Skeletal muscle tissue (tissue), 3 donors: ENCODE measurements at regions not wholly inside any gene's neighbourhood (a gene's known extent, or its start where the extent isn't known, plus 50 kb on each side); places are given as distances from the start of the nearest gene placed in this dataset.

Experiments used
- H3K27ac ChIP-seq: one replicate; pipeline ENCODE4 v1.7.0; 2013; ENCODE audit warnings: mild to moderate bottlenecking, low read depth, low read length, inconsistent platforms
- H3K27me3 ChIP-seq, 3 donors: one replicate each; pipeline ENCODE4 v1.7.0; 2013; ENCODE audit warnings: low read length in 3 of 3; ENCODE audit not compliant: control insufficient read depth in 3 of 3, insufficient read depth in 3 of 3
- H3K36me3 ChIP-seq, 3 donors: one replicate each; pipeline ENCODE4 v1.7.0; 2013; ENCODE audit warnings: low read length in 3 of 3; ENCODE audit not compliant: control insufficient read depth in 3 of 3, insufficient read depth in 3 of 3
- H3K4me1 ChIP-seq, 3 donors: one replicate each; pipeline ENCODE4 v1.7.0; 2013; ENCODE audit warnings: low read length in 3 of 3, mild to moderate bottlenecking in 3 of 3; ENCODE audit not compliant: control insufficient read depth in 3 of 3, insufficient read depth in 3 of 3
- H3K4me3 ChIP-seq, 3 donors: one replicate each; pipeline ENCODE4 v1.7.0; 2013; ENCODE audit warnings: low read length in 3 of 3
- H3K9ac ChIP-seq, 3 donors: one replicate each; pipeline ENCODE4 v1.7.0; 2013; ENCODE audit warnings: low read length in 3 of 3, mild to moderate bottlenecking in 3 of 3, moderate library complexity in 2 of 3, low read depth in 1 of 3
- H3K9me3 ChIP-seq, 3 donors: one replicate each; pipeline ENCODE4 v1.7.0; 2013; ENCODE audit warnings: low read length in 3 of 3; ENCODE audit not compliant: control insufficient read depth in 3 of 3
- donor health status: Osteomylitis.

- Histone ChIP-seq H3K27me3 (peaks cover 0 to 17% (median 11%) of the 10 kb centered on the region in 3 donors), H3K4me3 (no peak overlapping the region), H3K36me3 (no peaks in the 10 kb centered on the region), H3K27ac (no peak overlapping the region), H3K9ac (no peak overlapping the region), H3K4me1 (no peaks in the 10 kb centered on the region), H3K9me3 (no peaks in the 10 kb centered on the region)
These were observed 127.5 kb upstream of the TOPAZ1 start for GRCh38 chr3:44114142-44114541.

GRCh38 chr3:44117239-44117638 is 124.4 kb upstream of the TOPAZ1 start:
- no peak overlapping the region for H3K4me3 ChIP-seq
- no peaks in the 10 kb centered on the region for H3K9me3 ChIP-seq
- H3K27me3 ChIP-seq = peaks cover 0 to 15% (median 11%) of the 10 kb centered on the region in 3 donors
- H3K9ac ChIP-seq = no peak overlapping the region
- no peaks in the 10 kb centered on the region for H3K4me1 ChIP-seq
- H3K27ac ChIP-seq = no peak overlapping the region
- no peaks in the 10 kb centered on the region for H3K36me3 ChIP-seq

DNA sequence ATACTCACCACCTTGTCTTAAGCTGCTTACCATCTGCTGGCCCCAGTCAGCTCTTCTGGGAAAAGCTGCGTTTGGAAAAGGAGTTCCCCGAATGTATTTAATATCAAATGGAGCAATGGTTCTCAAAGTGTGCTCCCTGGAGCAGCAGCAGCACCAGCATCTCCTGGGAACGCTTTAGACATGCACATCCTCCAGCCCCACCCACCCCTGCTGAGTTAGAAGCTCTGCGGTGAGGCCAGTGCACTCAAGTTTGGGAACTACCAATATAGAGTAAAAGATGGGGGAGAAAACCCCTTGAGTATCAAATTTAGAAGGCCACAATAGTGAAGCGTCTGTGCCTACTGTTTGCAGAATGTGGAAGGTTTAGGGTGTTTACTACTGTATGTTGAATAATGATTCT is 124.0 kb upstream of the TOPAZ1 start:
- H3K9me3 ChIP-seq = no peaks in the 10 kb centered on the region
- H3K4me1 ChIP-seq = no peaks in the 10 kb centered on the region
- no peak overlapping the region for H3K9ac ChIP-seq
- no peak overlapping the region for H3K4me3 ChIP-seq
- H3K27me3 ChIP-seq = peaks cover 0 to 15% (median 11%) of the 10 kb centered on the region in 3 donors
- no peak overlapping the region for H3K27ac ChIP-seq
- no peaks in the 10 kb centered on the region for H3K36me3 ChIP-seq

DNA sequence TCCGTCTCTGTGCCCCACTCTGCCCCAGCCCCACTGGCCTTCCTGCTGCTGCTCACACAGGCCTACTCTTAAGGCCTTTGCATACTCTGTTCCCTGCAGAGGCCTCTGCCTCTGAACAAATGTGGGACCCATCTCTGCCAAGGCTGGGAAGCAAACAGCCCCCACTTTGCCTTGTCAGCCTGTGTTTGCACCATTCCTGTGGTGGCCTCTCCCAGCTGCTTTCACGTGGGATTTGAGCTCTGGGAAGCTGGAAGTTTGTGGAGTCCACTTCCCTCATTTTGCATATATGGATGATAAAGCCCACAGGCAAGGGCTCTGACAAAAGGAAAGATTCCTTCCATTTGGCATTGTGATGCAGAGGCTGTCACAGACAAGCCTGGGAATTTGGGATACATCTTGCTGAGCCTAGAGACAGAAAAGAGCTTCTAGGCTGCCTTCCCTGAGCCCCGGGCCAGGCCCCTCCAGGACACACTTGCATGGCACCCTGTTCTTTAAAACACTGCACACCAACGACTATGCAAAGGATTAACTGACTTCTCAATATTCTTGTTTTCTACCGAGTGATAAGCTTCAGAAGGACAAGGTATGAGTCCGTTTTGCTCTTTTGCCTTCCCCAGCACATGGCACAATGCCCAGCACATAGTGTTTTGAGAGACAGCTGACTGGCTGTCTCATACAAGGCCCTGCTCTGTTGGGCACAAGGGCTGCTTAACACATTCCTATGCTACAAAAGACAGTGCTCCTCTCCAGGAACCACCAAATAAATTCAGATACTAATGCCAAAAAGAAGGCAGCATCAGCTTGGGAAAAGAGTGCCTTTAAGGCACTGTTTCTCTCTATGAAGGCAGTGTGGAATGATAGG is 120.7 kb upstream of the TOPAZ1 start:
- Histone ChIP-seq H3K27me3 (peaks cover 0 to 2% (median 0%) of the 10 kb centered on the region in 3 donors), H3K4me1 (no peaks in the 10 kb centered on the region), H3K4me3 (no peak overlapping the region), H3K9me3 (no peaks in the 10 kb centered on the region), H3K27ac (no peak overlapping the region), H3K36me3 (no peaks in the 10 kb centered on the region), H3K9ac (no peak overlapping the region)

DNA sequence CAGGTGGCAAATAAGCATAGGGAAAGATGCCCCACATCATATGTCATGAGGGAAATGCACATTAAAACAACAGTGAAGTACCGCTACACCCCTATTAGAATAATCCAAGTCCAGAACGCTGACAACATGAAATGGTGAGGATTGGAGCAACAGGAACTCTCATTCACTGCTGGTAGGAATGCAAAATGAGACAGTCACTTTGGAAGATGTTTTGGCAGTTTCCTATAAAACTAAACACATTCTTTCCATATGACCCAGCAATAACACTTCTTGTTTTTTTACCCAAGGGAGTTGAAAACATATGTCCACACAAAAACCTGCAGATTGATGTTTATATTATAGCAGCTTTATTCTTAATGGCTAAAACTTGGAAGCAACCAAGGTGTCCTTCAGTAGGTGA is 116.4 kb upstream of the TOPAZ1 start:
- no peaks in the 10 kb centered on the region for H3K9me3 ChIP-seq
- H3K4me1 ChIP-seq = no peaks in the 10 kb centered on the region
- no peak overlapping the region for H3K4me3 ChIP-seq
- no peak overlapping the region for H3K9ac ChIP-seq
- H3K27ac ChIP-seq = no peak overlapping the region
- no peaks in the 10 kb centered on the region for H3K27me3 ChIP-seq
- no peaks in the 10 kb centered on the region for H3K36me3 ChIP-seq

GRCh38 chr3:44125882-44126281 is 115.8 kb upstream of the TOPAZ1 start:
- Histone ChIP-seq H3K9ac (no peak overlapping the region), H3K9me3 (no peaks in the 10 kb centered on the region), H3K4me1 (no peaks in the 10 kb centered on the region), H3K27me3 (no peaks in the 10 kb centered on the region), H3K4me3 (no peak overlapping the region), H3K27ac (no peak overlapping the region), H3K36me3 (no peaks in the 10 kb centered on the region)

DNA sequence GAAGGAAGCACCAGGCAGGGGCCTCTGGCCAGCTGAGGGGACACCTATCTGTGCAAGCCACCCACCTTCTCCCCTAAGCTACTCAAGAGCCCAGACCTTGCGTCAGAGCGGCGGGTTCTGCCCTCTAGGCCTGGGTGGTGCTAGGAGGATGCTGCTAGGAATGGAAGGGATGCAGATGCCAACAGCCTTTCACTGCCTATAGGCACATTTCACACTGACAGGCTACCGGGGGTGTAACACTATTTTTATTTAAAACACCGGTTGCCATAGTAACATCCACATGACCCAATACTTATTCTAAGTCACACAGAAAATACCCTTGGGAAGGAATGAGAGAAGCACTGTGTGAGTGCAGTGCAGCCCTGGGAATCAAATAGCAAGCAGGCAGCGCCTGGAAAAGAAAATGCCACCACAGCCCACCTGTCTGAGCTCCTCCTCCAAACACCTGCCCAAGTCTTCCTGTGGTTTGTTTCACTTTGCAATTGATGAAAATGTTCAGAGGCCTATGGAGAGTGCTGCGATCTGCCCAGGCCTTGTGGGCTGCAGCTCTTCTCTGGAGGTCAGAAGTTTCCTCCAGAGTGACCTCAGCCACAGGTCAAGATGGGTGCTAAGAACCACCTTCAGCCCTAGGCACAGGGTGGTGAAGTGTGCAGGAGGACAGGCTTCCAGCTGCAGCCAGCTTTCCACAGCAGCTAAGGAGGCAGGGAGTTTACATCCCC is 113.5 kb upstream of the TOPAZ1 start:
- Histone ChIP-seq H3K9me3 (no peaks in the 10 kb centered on the region), H3K4me3 (no peak overlapping the region), H3K36me3 (no peaks in the 10 kb centered on the region), H3K27me3 (peaks cover 0 to 3% (median 0%) of the 10 kb centered on the region in 3 donors), H3K27ac (no peak overlapping the region), H3K9ac (no peak overlapping the region), H3K4me1 (no peaks in the 10 kb centered on the region)

DNA sequence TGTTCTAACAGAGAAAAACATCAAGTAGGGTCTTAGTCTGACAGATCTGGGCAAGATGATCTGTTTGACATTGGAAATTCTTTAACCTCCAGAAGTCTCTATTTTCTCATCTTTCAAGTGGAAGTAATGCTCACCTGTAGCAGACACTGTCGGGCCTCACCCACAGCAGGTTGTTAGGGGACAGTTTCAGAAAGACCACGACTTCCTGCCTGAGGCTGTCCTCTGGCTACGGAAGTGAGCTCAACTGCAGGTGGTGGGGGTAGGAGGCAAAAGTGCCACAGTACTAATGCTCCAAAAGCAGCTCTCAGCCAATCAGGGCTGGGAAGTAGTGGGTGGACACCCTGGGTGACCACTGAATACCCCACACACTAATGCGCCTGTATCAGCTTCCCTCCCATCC is 111.4 kb upstream of the TOPAZ1 start:
- Histone ChIP-seq H3K4me3 (no peak overlapping the region), H3K27ac (no peak overlapping the region), H3K4me1 (no peaks in the 10 kb centered on the region), H3K9me3 (no peaks in the 10 kb centered on the region), H3K9ac (no peak overlapping the region), H3K36me3 (no peaks in the 10 kb centered on the region), H3K27me3 (peaks cover 0 to 3% (median 3%) of the 10 kb centered on the region in 3 donors)

DNA sequence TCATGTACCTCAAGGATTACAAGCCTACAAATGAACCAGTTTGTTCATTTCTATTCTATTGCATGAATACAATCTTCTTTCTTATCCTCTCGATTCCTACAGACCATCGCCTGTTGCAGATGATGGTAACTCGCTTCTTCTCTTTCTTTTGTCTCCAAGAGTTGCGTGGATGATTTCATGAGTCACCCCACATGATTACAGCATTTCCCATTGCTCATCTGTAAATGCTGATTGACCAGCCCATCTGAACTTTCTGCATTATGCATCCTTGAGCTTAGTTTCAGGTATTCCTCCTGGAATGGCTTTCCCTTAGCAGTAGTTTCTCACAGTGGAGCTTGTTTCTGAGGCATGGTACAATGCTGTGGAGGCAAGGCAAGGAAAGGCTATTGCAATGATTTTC is 109.6 kb upstream of the TOPAZ1 start:
- Histone ChIP-seq H3K27me3 (peaks cover 0 to 3% (median 3%) of the 10 kb centered on the region in 3 donors), H3K4me1 (no peaks in the 10 kb centered on the region), H3K36me3 (no peaks in the 10 kb centered on the region), H3K4me3 (no peak overlapping the region), H3K9me3 (no peaks in the 10 kb centered on the region), H3K27ac (no peak overlapping the region), H3K9ac (no peak overlapping the region)

GRCh38 chr3:44132593-44132992 is 109.1 kb upstream of the TOPAZ1 start:
- Histone ChIP-seq H3K4me1 (no peaks in the 10 kb centered on the region), H3K36me3 (no peaks in the 10 kb centered on the region), H3K4me3 (no peak overlapping the region), H3K27me3 (peaks cover 0 to 3% (median 3%) of the 10 kb centered on the region in 3 donors), H3K9me3 (no peaks in the 10 kb centered on the region), H3K9ac (no peak overlapping the region), H3K27ac (no peak overlapping the region)
